NCI-H1417 treated with DMSO at 0.1 percent for 48 hours (cell line): ENCODE measurements at regions not wholly inside any gene's neighbourhood (a gene's known extent, or its start where the extent isn't known, plus 50 kb on each side); places are given as distances from the start of the nearest gene placed in this dataset.

Source experiments
- DNase-seq: peaks from one replicate; lab custom pipeline; 2025; lab: John Stamatoyannopoulos, UW

DNA sequence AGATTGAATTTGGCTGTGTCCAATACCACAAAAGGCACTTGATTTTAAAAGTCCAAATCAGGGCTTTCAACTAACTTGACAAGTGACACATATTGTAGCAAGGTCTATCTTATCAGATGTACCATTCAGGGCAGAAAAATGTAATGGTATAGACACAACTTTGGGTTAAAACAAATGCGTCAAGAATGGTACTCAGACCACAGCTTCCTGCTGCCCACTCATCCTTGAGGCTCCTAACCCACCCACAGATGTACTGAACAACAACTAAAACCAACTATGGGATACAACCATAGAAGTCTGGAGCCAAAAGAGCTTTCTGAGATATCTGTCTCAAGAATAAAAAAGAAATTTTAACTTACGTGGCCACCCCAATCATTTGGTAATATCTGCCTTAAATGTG, 105.2 kb downstream of the RBM43 start:
- no peak for DNase-seq

DNA sequence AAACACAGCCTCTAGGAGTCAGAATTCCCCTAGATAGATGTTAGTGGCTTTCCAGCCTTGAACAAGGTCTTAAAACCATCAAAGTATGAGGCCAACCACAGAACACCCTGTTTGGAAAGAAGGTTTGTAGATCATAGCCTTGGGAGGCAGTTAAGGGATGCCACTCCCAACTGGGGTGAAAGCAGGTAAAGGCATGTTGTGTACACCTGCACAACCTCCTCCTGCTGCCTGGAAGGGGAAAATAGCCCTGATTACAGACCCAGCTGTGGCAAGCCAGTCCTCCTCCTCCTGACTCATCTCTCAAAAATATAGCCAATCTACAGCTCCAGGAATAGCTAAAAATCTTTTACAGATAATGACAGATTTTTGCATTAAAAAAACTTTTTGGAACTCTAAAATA, 108.1 kb downstream of the RBM43 start:
- DNase-seq: no peak

DNA sequence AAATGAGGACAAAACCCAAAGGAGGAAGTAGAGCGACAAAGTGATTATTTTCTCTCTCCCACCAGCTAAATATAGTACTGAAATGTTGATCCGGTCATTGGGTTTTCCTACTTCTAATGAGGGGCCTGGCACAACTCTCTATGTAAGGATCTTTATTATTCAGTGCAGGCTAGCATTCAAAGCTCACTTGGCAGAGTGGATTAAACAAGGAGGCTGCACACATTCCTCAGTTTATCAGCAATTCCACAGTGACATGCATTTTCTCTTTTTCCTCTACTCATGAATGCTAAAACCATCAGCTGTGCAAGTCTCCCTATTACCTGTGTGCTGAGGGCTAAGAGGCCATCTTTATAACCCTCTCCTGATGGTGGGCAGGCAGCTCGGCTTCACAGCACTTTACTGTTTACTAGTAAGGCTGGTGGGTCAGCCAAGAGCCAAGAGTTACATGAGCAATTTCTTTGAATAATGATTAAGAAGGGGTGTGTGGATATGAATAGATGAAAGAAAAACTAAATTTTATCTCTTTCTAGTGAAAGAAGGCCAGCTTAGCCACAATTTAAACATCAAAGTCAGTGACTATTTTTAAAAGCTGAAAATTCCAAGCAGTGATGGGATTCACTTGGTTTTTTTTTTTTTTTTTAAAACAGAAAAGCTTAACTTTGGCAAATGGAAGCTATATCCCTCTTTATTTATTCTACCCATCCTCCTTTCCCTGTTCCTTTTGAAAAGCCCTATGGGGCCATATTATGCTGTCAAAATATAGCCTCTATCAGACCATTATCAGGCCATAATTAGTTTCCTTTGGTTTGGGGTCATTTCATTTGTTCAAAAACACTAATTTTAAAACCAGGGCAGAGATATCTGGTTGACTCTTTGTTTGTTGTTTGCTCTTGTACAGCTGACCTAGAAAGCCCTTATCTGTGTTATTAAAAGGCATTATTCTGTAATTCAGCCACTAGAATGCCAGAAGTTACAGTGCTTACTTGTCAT, 111.0 kb downstream of the RBM43 start:
- no peak for DNase-seq

DNA sequence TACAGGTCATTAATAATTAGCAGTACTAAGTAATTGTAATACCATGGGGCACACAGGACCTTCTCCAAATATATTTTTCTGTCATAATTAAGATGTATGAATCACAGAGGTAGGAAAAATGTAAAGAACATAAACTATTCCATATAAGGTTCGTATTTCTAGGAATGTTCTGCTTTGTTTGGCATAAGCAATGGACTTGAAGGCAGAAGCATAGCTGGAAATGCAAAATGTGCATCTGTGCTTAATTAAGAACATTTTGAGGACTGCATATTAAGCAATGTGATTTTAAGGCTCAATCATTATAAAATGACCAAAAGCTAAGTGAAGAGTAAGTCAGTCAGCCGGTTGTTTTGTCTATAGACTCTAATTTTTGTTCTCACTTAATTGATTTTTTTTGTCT, 123.2 kb downstream of the RBM43 start:
- no peak for DNase-seq

DNA sequence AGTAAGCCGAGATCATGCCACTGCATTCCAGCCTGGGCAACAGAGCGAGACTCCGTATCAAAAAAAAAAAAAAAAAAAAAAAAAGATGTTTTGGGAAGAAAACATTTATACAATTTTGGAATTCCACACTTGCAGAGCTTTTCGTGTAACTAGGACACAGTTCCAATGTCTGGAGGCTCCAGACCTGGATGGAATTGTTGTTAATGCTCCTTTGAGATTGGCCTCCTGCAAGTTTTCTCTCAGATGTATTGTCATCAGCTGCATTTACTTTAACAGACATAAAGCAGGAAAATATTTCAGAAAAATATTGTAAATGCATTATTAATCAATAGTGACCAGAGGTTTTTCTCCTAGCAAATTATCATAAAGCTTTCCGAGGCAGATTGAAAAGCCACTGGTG, 124.1 kb downstream of the RBM43 start:
- DNase-seq: no peak

DNA sequence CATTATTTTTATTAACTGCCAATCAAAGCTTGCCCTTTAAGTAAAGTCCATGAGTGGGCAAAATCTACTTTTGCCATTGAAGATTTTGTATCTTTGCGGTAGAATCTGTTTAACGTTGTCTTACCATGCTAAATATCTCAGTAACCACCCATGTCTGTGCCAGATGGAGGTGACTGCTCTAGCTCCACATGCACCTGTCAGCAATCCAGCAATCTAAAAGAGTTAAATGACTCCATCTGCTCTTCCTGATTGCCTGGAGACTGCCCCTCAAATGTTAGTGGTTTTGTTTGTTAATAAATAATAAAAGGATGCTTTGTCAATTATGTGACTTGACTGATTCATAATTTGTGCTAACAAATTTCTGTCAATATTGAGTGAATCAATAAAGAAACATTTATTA, 141.7 kb downstream of the RBM43 start:
- no peak for DNase-seq

DNA sequence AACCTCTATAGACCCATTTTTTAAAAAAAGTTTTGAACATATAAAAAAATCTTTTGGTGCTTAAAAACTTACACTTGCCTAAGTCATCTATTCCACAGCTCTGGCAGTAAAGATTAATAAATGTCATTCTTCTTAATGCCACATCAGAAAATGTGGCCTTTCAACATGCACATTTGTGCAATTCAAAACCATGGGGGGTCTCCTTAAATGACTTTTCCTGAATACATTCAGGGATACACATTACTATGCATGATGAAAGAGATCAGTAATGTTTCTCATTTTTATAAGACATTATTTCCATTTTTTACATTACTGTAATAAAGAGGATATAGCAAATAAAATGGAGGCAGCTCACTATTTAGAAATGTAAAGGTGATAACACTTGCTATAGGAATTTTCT, 142.3 kb downstream of the RBM43 start:
- no peak for DNase-seq

DNA sequence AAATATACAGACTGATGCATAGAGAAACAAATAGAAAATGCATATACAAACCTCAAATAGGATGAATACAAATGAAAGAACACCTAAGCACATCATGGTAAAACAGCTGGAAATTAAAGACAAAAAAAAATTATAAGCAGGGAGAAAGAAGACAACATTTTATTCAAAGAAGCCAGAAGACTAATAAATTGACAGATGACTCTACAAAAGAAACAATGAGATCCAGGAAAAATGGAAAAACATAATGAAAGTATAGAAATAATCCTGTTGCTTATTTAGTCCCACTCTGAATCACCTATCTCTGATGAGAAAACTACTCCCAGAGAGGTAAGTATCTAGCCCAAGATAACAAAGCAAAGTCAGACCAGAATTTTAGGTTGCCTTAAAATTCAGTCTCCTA, 143.4 kb downstream of the RBM43 start:
- DNase-seq: no peak

DNA sequence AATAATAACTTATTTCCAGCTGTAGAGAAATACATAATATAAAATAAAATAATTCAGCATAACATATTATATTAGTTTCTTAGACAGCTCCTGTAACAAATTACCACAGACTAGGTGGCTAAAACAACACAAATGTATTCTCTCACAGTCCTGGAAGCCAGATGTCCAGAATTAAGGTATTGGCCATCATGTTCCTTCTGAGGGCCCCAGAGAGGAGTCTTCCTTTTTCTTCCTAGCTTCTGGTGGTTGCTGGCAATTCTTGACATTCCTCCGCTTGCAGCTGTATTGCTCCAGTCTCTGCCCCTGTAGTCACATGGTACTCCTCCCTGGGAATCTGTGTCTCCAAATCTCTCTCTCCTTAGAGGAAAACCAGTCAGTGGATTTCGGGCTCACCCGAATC, 146.8 kb downstream of the RBM43 start:
- DNase-seq: no peak

DNA sequence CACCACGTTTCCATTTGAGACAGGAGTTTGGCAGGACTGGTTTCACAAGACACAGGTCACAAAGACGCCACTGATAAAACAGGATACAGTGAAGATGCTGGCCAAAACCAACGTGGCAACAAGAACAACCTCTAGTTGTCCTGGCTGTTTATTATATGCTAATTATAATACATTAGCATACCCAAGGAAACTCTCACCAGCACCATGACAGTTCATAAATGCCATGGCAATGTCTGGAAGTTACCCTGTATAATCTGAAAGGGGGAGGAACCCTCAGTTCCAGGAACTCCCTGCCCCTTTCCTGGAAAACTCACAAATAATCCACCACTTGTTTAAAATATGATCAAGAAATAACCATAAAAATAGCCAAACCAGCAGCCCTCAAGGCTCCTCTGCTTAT, 148.3 kb downstream of the RBM43 start:
- no peak for DNase-seq

DNA sequence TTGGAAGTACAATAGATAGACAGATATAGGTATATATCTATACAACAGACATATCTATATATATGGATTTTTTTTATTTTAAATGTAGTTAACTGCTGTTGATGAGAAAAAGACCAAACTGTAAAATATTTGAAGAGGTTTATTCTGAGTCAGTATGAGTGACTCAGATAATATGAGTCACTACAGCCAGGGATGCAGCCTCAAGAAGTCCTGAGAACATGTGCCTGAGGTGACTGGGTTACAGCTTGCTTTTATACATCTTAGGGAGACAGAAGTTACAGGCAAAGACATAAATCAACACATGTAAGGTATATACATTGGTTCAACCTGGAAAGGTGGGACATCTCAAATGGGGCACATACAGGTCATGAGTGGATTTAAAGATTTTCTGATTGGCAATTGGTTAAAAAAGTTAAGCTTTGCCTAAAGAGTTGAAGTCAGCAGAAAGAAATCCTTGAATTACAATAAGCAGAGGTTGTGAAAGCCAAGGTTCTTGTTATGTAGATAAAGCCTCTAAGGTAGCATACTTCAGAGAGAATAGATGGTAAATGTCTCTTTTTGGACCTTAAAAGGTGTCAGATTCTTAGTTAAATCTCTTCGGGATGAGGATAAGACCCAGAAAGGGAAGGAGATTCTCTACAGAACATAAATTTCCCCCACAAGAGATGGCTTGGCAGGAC, 149.9 kb downstream of the RBM43 start:
- no peak for DNase-seq

DNA sequence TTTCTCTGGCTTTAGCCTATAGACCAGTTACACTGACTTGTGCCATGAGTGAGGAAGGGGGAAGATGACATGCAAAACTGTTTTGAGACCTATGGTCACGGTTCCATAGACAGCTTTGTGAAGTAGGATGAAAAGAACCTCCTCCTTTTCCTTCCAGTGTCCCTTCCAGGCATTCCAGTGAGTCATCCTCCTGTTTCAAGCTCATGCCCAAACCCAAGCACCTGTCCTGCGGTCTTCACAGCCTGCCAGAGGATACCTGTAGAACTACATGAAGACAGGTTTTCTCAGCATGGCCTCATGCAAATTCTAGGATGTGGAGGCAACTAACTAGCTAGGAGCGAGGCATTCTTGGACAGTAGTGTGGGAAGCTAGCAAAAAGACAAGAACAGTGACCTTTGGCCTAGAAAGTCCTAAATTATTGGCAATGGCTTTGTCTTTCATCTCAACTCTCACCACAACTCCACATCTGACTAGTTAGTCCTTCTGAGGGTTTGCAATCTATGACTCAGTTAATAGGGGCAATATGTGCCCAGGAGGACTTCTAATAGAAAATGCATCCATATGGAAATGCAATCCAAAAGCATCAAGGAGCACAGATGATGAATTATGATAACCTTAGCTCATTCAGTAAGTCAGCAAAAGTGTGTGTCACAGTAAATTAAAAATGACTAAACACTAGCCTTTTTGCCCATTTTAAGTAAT, 154.7 kb downstream of the RBM43 start:
- DNase-seq: no peak

DNA sequence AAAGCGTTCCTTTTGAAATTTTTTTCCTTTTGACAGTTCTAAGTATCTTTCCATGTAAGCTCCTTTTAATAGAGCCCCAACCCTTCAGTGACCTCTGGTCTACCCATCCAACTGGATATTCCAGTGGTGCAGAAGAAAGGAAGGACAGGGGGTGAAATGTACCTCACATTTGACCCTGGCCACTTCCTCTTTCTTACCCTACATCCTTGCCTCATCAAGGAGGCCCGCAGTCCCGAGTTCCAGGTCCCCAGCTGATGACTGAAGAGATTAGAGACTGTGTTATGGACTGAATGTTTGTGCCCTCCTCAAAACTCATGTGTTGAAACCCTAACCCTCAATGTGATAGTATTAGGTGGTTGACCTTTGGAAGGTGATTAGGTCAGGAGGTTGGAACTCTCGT, 158.1 kb downstream of the RBM43 start:
- DNase-seq: no peak

DNA sequence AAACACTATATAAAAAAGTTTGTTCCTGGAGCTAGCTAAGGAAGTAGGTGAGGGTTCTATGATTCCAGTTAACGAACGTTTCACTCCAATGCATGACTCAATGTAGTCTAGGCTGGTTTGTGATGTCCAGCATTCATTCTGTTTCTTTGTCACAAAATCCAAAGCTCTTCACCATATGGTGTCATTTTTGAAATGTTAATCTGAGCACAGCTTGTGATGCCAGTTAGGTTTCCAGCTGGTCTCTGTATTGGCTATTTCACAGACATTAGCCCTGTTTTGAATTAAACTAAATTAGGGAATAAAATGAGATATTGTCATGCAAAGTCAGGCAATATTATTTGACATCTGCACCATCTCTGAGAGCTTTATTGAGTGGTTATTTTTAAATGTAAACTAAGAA, 159.4 kb downstream of the RBM43 start:
- DNase-seq: no peak

DNA sequence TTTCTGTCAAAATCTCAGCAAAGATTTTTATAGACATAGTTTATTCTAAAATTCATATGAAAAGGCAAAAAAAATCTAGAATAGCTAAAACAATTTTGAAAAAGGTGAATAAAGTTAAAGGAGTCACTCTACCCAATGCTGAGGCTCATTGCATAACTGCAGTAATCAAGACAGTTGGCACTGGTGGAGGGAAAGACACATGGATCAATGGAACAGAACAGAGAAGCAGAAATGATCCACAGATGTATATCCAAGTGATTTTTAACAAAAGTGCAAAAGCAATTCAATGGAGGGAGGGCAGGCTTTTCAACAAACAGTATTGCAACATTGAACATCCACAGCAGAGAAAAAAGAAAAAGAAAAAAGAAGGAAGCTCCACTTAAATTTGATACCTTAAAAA, 162.8 kb downstream of the RBM43 start:
- no peak for DNase-seq

DNA sequence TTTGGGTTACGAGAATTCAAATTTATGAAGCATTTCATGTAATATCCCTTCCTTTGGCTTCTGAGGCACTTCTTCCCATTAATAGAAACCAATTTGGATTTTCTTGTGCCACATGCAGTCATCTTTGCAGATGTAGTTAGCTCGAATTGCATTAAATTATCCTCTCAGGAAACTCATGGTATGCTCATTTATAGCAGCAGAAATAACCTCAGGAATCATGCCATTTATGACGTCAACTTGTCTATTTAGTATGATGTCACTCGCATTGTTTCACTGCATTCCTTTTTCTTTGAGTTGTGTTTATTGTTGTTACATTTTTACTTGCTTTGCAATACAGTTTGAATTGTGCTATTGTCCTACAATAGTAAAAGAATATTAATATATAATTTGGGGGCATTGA, 163.8 kb downstream of the RBM43 start:
- DNase-seq: no peak

DNA sequence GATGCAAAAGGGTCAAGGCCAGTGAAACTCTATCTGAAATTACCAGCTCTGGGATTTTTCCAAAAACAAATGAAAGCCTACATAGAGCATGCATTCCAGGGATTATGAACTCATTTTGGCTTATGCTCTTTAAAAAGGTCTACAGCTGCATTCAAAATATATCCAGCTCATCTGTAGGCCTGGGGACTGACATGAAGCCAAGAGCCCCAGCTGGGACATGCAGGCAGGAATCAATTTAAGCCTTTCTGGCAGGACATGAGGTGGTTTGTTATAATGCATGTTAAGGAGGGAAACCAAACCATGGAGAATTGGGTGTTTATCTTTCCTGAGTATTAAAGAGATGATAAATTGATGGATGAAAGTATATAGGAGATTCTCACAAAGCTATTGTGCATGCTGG, 164.5 kb downstream of the RBM43 start:
- DNase-seq: no peak

DNA sequence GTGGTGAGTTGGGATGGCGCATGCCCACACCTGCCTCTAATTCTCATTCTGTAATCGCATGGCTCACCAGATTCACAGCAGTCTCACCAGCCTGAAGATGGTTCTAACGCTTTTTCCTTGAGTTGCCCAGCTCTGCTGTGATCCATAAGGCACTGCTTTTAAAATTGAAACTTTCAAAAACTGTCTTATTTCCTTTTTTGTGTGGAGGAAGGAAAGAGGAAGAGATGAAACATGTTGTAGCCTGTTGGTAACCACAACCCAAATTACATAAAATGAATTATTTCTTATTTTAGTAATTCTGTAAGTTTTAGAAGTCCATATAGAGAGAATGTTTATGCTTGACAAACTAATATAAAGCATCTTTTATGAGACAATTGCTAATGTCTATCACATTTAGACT, 165.4 kb downstream of the RBM43 start:
- DNase-seq: no peak

DNA sequence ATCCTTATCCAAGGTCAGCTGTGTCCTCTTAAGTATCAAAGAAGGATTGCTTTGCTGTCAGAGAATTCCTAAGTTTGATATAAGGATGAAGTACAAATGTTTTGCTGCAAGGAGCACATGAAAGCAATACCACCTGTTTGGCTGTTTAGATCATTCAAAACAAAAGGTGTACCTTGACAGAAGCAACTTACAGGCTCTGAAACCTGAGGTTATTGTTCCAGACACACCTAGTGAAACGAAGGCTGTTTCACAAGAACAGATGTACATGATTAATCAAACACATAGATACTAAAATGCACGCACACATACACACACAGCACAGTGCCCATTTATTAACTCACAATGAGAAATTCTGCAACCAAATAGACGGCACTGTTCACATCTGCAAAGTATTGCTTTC, 166.2 kb downstream of the RBM43 start:
- no peak for DNase-seq

DNA sequence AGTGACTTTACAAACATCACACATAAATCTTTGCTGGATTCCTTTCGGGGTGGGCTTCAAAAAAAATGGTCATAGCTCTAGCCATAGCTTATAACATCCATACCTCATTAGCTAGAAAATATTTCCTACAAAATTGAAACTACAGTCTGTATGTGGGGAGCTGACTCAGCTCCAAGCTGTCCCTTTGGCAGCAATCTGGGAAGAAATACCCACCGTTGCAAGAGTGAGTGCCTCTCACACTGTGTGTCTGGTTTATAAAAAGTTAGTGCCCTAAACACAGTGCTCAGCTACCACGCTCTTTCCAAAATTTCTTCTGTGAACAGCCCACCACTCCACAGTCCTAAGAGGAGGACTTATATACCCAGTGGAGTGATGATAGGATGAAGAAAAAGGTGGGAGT, 170.1 kb downstream of the RBM43 start:
- DNase-seq: no peak

DNA sequence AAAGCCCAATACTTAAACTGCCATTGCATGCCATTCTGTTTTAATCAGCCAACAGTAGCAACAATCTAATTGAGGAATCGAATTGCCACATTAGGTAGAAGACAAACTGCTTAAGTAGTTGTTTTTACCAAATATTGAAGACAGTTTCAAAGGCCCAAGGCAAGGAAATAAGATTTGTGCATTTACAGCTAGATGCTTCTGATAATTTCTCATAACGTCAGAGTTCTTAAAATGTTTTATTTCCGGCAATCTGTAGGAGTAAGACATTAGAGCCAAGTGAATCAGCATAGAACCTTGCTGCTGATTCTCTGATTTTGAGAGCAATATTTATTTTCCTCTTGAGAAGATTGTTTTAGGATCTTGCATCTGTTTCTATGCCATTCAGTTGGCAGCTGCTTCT, 174.3 kb downstream of the RBM43 start:
- no peak for DNase-seq

DNA sequence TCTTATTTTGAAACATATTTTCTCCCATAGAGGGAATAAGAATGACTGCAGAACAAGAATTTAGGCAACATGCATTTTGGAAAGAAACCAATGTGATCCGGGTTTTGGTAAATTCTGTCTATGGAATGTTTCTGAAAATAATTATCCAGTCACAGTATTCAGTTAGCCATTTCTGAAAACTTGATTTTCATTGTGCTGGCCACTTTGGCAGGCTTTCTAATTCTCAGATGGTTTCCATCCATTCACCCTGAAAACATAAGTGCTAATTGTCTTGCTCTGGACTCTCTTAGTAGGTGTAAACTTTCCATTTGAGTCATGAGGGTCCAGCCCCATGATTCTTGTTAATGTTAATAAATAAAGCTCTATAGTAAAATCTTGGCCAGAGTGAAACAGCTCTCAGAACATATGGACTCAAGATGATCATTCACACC, 176.5 kb downstream of the RBM43 start:
- DNase-seq: no peak
